ENCODE measurements at regions not wholly inside any gene's neighbourhood (a gene's known extent, or its start where the extent isn't known, plus 50 kb on each side); places are given as distances from the start of the nearest gene placed in this dataset.

DNA sequence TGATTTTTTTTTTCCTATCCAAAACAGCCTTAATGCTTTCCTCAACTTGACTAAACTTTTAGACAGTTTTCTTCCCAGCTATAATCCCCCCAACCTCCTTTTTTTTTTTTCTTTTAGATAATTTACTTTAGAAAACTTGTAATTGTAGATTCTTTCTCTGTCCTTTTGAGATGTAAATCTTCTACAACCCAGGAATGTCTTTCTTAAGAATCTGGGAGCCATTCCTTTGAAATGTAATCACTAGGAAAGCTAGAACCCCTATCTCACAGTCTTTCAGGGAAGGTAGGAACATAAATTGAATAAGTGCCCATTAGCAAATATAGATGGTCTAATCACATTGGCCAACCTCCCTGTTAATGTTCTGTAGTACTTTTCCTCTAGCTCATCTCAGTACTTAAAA is 285.4 kb downstream of the NUP35 start:
- Histone ChIP-seq H3K36me3 (no peaks in the 10 kb centered on the region), H3K27me3 (no peaks in the 10 kb centered on the region), H3K27ac (no peak overlapping the region), H3K4me3 (no peak overlapping the region), H3K4me1 (no peaks in the 10 kb centered on the region), H3K9me3 (no peaks in the 10 kb centered on the region)
- intact Hi-C loops (cut with DNase I; ENCODE audit: low total_unique reads) = no loop called here
- TF ChIP-seq, protein P1, sequence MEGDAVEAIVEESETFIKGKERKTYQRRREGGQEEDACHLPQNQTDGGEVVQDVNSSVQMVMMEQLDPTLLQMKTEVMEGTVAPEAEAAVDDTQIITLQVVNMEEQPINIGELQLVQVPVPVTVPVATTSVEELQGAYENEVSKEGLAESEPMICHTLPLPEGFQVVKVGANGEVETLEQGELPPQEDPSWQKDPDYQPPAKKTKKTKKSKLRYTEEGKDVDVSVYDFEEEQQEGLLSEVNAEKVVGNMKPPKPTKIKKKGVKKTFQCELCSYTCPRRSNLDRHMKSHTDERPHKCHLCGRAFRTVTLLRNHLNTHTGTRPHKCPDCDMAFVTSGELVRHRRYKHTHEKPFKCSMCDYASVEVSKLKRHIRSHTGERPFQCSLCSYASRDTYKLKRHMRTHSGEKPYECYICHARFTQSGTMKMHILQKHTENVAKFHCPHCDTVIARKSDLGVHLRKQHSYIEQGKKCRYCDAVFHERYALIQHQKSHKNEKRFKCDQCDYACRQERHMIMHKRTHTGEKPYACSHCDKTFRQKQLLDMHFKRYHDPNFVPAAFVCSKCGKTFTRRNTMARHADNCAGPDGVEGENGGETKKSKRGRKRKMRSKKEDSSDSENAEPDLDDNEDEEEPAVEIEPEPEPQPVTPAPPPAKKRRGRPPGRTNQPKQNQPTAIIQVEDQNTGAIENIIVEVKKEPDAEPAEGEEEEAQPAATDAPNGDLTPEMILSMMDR (IDR thresholded peaks at IDR 0.05) = no peak
- DNase-seq = no peak

DNA sequence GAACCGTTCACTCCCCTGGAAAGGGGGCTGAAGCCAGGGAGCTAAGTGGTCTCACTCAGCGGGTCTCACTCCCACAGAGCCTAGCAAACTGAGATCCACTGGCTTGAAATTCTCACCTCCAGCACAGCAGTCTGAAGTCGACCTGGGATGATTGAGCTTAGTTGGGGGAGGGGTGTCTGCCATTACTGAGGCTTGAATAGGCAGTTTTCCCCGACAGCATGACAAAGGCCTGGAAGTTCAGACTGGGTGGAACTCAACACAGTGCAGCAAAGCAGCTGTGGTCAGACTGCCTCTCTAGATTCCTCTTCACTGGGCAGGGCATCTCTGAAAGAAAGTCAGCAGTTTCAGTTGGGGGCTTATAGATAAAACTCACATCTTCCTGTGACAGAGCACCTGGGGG is 292.5 kb downstream of the NUP35 start:
- no peak for DNase-seq
- Histone ChIP-seq H3K27ac (no peak overlapping the region), H3K4me1 (no peaks in the 10 kb centered on the region), H3K4me3 (no peak overlapping the region), H3K27me3 (no peaks in the 10 kb centered on the region), H3K36me3 (no peaks in the 10 kb centered on the region), H3K9me3 (no peaks in the 10 kb centered on the region)
- TF ChIP-seq, protein P1 (IDR thresholded peaks at IDR 0.05) = no peak
- intact Hi-C loops (cut with DNase I; ENCODE audit: low total_unique reads) = no loop called here

DNA sequence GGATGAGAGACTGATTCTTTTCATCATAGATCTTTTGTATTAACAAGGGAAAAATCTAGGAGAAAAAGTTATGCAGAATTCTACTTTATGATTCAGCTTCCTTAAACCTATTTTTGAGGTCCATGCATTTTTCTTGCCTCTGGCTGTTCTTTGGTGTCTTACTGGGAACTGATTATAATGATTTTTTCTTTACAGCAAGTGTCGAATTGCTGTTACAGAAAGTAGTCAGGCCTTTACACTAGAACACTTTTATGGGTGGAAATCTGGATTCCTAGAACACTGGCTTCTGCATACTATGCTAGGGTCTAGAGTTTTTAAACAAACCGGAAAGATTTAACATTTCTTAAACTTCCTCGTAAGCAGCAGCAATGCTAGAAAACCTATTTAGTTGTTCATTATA is 302.6 kb downstream of the NUP35 start:
- Histone ChIP-seq H3K9me3 (peaks cover 0 to 11% (median 8%) of the 10 kb centered on the region in 3 donors), H3K4me1 (no peaks in the 10 kb centered on the region), H3K36me3 (no peaks in the 10 kb centered on the region), H3K4me3 (no peak overlapping the region), H3K27me3 (no peaks in the 10 kb centered on the region), H3K27ac (no peak overlapping the region)
- TF ChIP-seq, protein P1 (IDR thresholded peaks at IDR 0.05) = no peak
- no peak for DNase-seq
- intact Hi-C loops (cut with DNase I; ENCODE audit: low total_unique reads) = no loop called here

DNA sequence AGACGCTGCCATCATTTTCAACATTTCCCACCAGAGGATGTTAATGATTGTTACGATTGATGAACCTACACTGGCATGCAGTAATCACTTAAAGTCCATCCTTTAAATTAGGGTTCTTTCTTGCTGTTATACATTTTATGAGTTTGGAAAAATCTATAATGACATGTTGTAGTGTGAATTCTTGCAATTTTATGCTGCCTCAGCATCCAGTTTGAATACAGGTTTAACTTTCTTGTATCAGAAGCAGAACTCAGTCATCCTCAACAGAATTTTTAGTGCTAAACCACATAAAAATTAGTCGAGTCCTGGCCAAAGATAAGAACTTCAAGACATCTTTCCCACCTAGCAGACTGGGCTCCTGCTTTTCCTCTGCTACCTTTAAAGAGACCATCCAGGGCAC is 303.3 kb downstream of the NUP35 start:
- H3K4me1 ChIP-seq = no peaks in the 10 kb centered on the region
- no peak overlapping the region for H3K4me3 ChIP-seq
- H3K9me3 ChIP-seq = peaks cover 0 to 11% (median 8%) of the 10 kb centered on the region in 3 donors
- no peak for DNase-seq
- intact Hi-C loops (cut with DNase I; ENCODE audit: low total_unique reads) = no loop called here
- H3K36me3 ChIP-seq = no peaks in the 10 kb centered on the region
- no peak overlapping the region for H3K27ac ChIP-seq
- TF ChIP-seq, protein P1 (IDR thresholded peaks at IDR 0.05) = no peak
- no peaks in the 10 kb centered on the region for H3K27me3 ChIP-seq

DNA sequence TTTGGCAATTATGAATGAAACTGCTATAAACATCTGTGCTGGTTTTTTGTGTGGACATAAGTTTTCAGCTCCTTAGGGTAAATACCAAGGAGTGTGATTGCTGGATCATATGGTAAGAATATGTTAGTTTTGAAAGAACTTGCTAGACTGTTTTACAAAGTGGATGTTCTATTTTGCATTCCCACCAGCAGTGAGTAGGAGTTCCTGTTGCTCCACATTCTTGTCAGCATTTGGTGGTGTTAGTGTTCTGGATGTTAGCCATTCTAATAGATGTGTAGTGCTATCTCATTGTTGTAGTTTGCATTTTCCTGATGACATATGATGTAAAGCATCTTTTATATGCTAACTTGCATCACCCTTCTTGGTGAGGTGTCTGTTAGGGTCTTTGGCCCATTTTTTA is 304.6 kb downstream of the NUP35 start:
- Histone ChIP-seq H3K4me3 (no peak overlapping the region), H3K27me3 (no peaks in the 10 kb centered on the region), H3K36me3 (no peaks in the 10 kb centered on the region), H3K4me1 (no peaks in the 10 kb centered on the region), H3K27ac (no peak overlapping the region), H3K9me3 (peaks cover 0 to 11% (median 8%) of the 10 kb centered on the region in 3 donors)
- DNase-seq = no peak
- intact Hi-C loops (cut with DNase I; ENCODE audit: low total_unique reads) = no loop called here
- TF ChIP-seq, protein P1 (IDR thresholded peaks at IDR 0.05) = no peak

DNA sequence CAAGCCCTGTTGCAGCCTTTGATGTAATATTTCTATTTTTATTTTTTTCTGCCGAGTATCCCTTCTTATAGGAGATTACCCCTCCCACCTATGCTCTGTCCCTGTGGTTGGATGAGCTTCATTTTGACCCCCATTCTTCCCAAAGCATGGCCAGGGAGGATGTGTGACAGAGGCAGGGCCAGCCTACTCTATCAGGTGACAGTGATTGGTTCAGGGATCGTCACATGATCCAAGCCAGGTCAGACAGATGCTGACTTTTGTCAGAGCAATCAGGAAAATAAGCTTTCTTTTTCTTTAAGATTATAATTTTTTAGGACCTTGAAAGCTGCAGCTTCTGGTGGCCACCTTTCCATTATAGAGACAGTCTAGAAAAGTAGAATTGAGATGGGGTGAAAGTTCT is 314.3 kb downstream of the NUP35 start:
- no peak for DNase-seq
- Histone ChIP-seq H3K27me3 (no peaks in the 10 kb centered on the region), H3K36me3 (no peaks in the 10 kb centered on the region), H3K4me1 (no peaks in the 10 kb centered on the region), H3K9me3 (no peaks in the 10 kb centered on the region), H3K4me3 (no peak overlapping the region), H3K27ac (no peak overlapping the region)
- intact Hi-C loops (cut with DNase I; ENCODE audit: low total_unique reads) = no loop called here
- TF ChIP-seq, protein P1 (IDR thresholded peaks at IDR 0.05) = no peak

Measured in tibial artery (tissue), 4 donors.